MCF 10A (cell line): ENCODE measurements at regions not wholly inside any gene's neighbourhood (a gene's known extent, or its start where the extent isn't known, plus 50 kb on each side); places are given as distances from the start of the nearest gene placed in this dataset.

Experiments used
- BruUV-seq: library from RNA; stranded (reverse); fragments of 400-500 nt; replicated peaks from 2 replicates; lab custom pipeline; 2021; lab: Mats Ljungman, UMichigan
- CTCF ChIA-PET: fragments of 300-600 bp; sonication (Branson Sonifier 250); formaldehyde crosslinking; extraction: SDS; loops from one replicate; lab custom pipeline; 2021; ENCODE audit warnings: antibody characterized with exemption, inconsistent platforms; lab: Yijun Ruan, JAX
- POLR2A ChIA-PET: fragments of 300-600, 350-650 bp; sonication (Branson Sonifier 250); formaldehyde crosslinking; extraction: SDS; loops from one replicate; lab custom pipeline; 2020; ENCODE audit warnings: antibody characterized with exemption, inconsistent platforms; lab: Yijun Ruan, JAX
- DNase-seq: peaks from one replicate; pipeline ENCODE4 v3.0.0-alpha.2; 2018; ENCODE audit not compliant: unreplicated experiment
- H3K27ac Mint-ChIP-seq: one replicate; pipeline ENCODE4 v1.8.0; 2022; ENCODE audit warnings: mild to moderate bottlenecking, low read depth, mixed read lengths; ENCODE audit not compliant: unreplicated experiment
- H3K27me3 Mint-ChIP-seq: one replicate; pipeline ENCODE4 v1.8.0; 2022; ENCODE audit warnings: mixed read lengths; ENCODE audit not compliant: insufficient read depth, unreplicated experiment
- H3K36me3 Mint-ChIP-seq: one replicate; pipeline ENCODE4 v1.8.0; 2022; ENCODE audit warnings: mild to moderate bottlenecking, moderate library complexity, mixed read lengths; ENCODE audit not compliant: insufficient read depth, unreplicated experiment
- H3K4me1 Mint-ChIP-seq: one replicate; pipeline ENCODE4 v1.8.0; 2022; ENCODE audit warnings: mixed read lengths; ENCODE audit not compliant: insufficient read depth, unreplicated experiment
- H3K4me3 Mint-ChIP-seq: one replicate; pipeline ENCODE4 v1.8.0; 2022; ENCODE audit warnings: mild to moderate bottlenecking, moderate library complexity, mixed read lengths; ENCODE audit not compliant: unreplicated experiment
- H3K9me3 Mint-ChIP-seq: one replicate; pipeline ENCODE4 v1.8.0; 2022; ENCODE audit warnings: mixed read lengths; ENCODE audit not compliant: unreplicated experiment
- intact Hi-C: fragments of 100-400 bp; cut with micrococcal nuclease; formaldehyde crosslinking; loops from 2 replicates; pipeline ENCODE4 v1.14.1; 2022
- TF ChIP-seq, protein P1 (sequence below): fragments of 200-600 bp; IDR thresholded peaks from one replicate; pipeline ENCODE4 v1.8.0; 2022; ENCODE audit warnings: antibody characterized with exemption, mild to moderate bottlenecking; ENCODE audit not compliant: unreplicated experiment

DNA sequence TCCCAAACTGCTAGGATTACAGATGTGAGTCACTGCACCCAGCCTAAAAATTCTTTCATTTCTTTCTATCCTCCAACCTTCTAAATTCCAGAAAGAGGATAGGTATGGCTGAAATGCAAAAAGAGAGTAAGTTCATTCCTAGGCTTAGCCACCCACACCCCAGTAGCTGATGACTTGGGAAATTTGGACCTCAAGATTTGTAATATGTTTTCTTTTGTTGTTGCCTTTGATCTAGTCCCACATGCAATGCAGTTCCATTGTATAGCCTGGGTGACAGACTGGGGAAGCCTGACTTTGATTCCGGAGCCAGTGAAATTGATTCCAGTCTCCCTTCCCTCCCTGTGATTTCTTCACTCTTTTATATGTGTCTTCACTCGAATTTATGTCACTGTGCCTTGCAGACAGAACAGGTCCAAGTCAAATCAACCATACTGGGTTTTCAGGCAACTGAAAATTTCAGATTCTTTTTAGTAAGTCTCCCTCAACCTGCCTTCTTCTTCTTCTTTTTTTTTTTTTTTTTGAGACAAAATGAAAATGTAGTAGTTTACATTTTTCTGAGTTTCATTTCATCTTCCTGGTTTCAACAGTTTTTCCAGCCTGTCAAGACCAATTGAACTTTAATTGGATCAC is 176.2 kb upstream of the RBPJ start:
- no peaks in the 10 kb centered on the region for H3K9me3 Mint-ChIP-seq
- ChIA-PET POLR2A (no interaction called here), CTCF (no interaction called here)
- no peak for DNase-seq
- TF ChIP-seq, protein P1, sequence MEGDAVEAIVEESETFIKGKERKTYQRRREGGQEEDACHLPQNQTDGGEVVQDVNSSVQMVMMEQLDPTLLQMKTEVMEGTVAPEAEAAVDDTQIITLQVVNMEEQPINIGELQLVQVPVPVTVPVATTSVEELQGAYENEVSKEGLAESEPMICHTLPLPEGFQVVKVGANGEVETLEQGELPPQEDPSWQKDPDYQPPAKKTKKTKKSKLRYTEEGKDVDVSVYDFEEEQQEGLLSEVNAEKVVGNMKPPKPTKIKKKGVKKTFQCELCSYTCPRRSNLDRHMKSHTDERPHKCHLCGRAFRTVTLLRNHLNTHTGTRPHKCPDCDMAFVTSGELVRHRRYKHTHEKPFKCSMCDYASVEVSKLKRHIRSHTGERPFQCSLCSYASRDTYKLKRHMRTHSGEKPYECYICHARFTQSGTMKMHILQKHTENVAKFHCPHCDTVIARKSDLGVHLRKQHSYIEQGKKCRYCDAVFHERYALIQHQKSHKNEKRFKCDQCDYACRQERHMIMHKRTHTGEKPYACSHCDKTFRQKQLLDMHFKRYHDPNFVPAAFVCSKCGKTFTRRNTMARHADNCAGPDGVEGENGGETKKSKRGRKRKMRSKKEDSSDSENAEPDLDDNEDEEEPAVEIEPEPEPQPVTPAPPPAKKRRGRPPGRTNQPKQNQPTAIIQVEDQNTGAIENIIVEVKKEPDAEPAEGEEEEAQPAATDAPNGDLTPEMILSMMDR = no peak
- H3K36me3 Mint-ChIP-seq = no peaks in the 10 kb centered on the region
- intact Hi-C loops = no loop called here
- H3K27me3 Mint-ChIP-seq = no peaks in the 10 kb centered on the region
- no TSS peak for BruUV-seq
- H3K27ac Mint-ChIP-seq = no peak overlapping the region
- no peak overlapping the region for H3K4me3 Mint-ChIP-seq
- no peaks in the 10 kb centered on the region for H3K4me1 Mint-ChIP-seq

DNA sequence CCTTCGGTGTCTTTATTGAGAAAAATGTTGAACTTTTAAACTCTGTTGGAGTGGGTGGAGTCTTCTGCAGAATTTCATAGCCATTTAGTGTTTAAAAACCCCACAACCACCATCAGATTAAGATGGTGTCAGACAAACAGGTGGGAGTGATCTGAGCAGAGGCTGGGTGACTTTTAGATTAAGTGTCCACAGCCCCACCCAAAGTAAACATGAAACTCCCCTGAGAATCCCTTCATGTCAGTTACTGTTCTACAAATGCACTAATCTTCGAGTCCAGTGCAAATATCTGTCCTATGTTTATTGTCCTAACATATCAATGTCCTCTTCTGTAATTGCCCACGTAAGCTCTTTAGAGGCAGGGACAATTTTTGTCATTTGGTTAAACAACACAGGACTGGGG is 175.6 kb upstream of the RBPJ start:
- H3K27ac Mint-ChIP-seq = no peak overlapping the region
- BruUV-seq = no TSS peak
- H3K9me3 Mint-ChIP-seq = no peaks in the 10 kb centered on the region
- TF ChIP-seq, protein P1 = no peak
- no peak for DNase-seq
- H3K27me3 Mint-ChIP-seq = no peaks in the 10 kb centered on the region
- no peaks in the 10 kb centered on the region for H3K4me1 Mint-ChIP-seq
- CTCF ChIA-PET = no interaction called here
- POLR2A ChIA-PET = no interaction called here
- H3K36me3 Mint-ChIP-seq = no peaks in the 10 kb centered on the region
- intact Hi-C loops = no loop called here
- H3K4me3 Mint-ChIP-seq = no peak overlapping the region

DNA sequence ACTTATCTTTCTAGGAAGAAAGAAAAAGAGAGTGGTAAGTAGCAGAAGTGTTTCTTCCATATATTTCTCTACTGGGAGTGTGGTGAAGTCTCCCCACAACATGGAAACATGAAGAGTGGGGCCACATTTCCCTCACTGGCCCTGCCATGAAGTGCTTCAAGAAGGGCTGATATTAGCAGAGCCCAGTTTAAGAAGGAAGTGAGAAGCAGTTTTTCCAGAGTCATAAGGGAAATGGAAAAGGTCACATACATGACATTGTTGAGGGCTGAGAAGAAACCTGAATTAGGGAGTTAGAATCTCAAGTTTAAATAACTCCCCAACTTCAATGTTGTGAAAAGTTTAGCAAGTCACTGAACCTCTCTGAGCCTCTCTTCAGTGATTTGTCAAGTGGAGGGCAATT is 171.9 kb upstream of the RBPJ start:
- intact Hi-C loops = no loop called here
- no peak overlapping the region for H3K4me3 Mint-ChIP-seq
- no peaks in the 10 kb centered on the region for H3K36me3 Mint-ChIP-seq
- no peaks in the 10 kb centered on the region for H3K27me3 Mint-ChIP-seq
- no peak overlapping the region for H3K27ac Mint-ChIP-seq
- DNase-seq = no peak
- no TSS peak for BruUV-seq
- ChIA-PET CTCF (no interaction called here), POLR2A (no interaction called here)
- no peaks in the 10 kb centered on the region for H3K9me3 Mint-ChIP-seq
- TF ChIP-seq, protein P1 = no peak
- H3K4me1 Mint-ChIP-seq = no peaks in the 10 kb centered on the region

- H3K4me1 Mint-ChIP-seq = no peaks in the 10 kb centered on the region
- no TSS peak for BruUV-seq
- H3K36me3 Mint-ChIP-seq = no peaks in the 10 kb centered on the region
- TF ChIP-seq, protein P1 = no peak
- DNase-seq = peak; percentile 30
- no peak overlapping the region for H3K4me3 Mint-ChIP-seq
- intact Hi-C loops = loop anchor here (1.0 to 5.0 kb wide), 2 partner anchors 46 to 174 kb away; no protein-coding TSS in a partner anchor
- H3K9me3 Mint-ChIP-seq = no peaks in the 10 kb centered on the region
- CTCF ChIA-PET = no interaction called here
- no peak overlapping the region for H3K27ac Mint-ChIP-seq
- POLR2A ChIA-PET = no interaction called here
- no peaks in the 10 kb centered on the region for H3K27me3 Mint-ChIP-seq
Observed at GRCh38 chr4:26150948-26151347, 169.9 kb upstream of the RBPJ start.
